ENCODE measurements at regions not wholly inside any gene's neighbourhood (a gene's known extent, or its start where the extent isn't known, plus 50 kb on each side); places are given as distances from the start of the nearest gene placed in this dataset.

DNA sequence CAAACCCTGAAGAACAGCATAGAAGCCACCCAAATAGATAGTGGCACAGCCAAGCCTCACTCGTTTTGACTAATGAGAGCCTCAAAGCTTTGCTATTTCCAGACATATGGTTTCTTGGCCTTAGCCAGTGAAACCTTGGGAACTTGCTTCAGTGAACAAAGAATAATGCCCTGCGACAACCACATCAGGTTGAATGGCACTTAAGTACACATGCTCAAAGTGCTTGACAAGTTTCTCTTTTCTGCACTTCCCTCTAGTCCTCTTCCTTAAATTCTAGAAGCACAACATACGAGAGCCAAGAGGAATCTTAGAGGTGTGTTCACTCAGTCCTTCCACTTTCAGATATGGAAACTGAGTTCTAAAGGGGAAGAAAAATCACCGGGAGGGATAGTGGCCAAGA, 258.3 kb downstream of the HAUS1 start:
- TF ChIP-seq CTCF (IDR thresholded peaks at IDR 0.05) (no peak), REST (IDR thresholded peaks at IDR 0.05; ENCODE audit: insufficient read depth in 1 of 2, low read depth in 2 of 2, low read length in 1 of 2) (no peak), POLR2AphosphoS5 (IDR thresholded peaks at IDR 0.05; ENCODE audit: low read depth, low read length) (no peak), TCF7L2 (IDR thresholded peaks at IDR 0.05; ENCODE audit: low read depth, low read length) (no peak), SIN3A (IDR thresholded peaks at IDR 0.05; ENCODE audit: borderline replicate concordance, insufficient read depth, low read depth, low read length) (no peak)

All from Panc1 (cell line).